HEK293 (cell line): ENCODE measurements at regions not wholly inside any gene's neighbourhood (a gene's known extent, or its start where the extent isn't known, plus 50 kb on each side); places are given as distances from the start of the nearest gene placed in this dataset.

Experiments
- BCL11B ChIP-seq: fragments of 450-650 bp; formaldehyde crosslinking; IDR thresholded peaks from 2 replicates; pipeline ENCODE4 v1.5.1; 2016; ENCODE audit warnings: low read depth, missing biosample characterization, missing genetic modification characterization
- KLF9 ChIP-seq: fragments of 450-650 bp; formaldehyde crosslinking; IDR thresholded peaks from 2 replicates; pipeline ENCODE4 v1.5.1; 2016; ENCODE audit warnings: missing biosample characterization, missing genetic modification characterization, low read depth
- MYNN ChIP-seq: fragments of 450-650 bp; formaldehyde crosslinking; IDR thresholded peaks from 2 replicates; pipeline ENCODE4 v1.5.1; 2016; ENCODE audit warnings: missing biosample characterization, missing genetic modification characterization, borderline replicate concordance
- SP7 ChIP-seq: fragments of 450-650 bp; formaldehyde crosslinking; IDR thresholded peaks from 2 replicates; pipeline ENCODE4 v1.5.1; 2016; ENCODE audit warnings: missing biosample characterization, missing genetic modification characterization
- ZBTB21 ChIP-seq: fragments of 450-650 bp; formaldehyde crosslinking; IDR thresholded peaks from 2 replicates; pipeline ENCODE4 v1.5.1; 2017; ENCODE audit warnings: missing biosample characterization, missing genetic modification characterization
- ZBTB48 ChIP-seq: fragments of 450-650 bp; formaldehyde crosslinking; IDR thresholded peaks from 2 replicates; pipeline ENCODE4 v1.5.1; 2016; ENCODE audit warnings: missing biosample characterization, missing genetic modification characterization
- ZFP37 ChIP-seq: fragments of 450-650 bp; formaldehyde crosslinking; IDR thresholded peaks from 2 replicates; pipeline ENCODE4 v1.5.1; 2016; ENCODE audit warnings: missing biosample characterization, missing genetic modification characterization
- ZNF10 ChIP-seq: fragments of 450-650 bp; formaldehyde crosslinking; IDR thresholded peaks from 2 replicates; pipeline ENCODE4 v1.5.1; 2017; ENCODE audit warnings: missing biosample characterization, missing genetic modification characterization
- ZNF274 ChIP-seq, 2 experiments: fragments of 200-500 bp in 1 of 2; fragments of 450-650 bp in 1 of 2; sonication (Bioruptor generic) in 1 of 2; formaldehyde crosslinking in 1 of 2; IDR thresholded peaks; 2 replicates each; pipeline versions ENCODE4 v1.5.1 to v1.6.1; 2014 to 2016; ENCODE audit warnings: borderline replicate concordance in 1 of 2, inconsistent platforms in 1 of 2, low read length in 1 of 2, missing biosample characterization in 1 of 2, missing genetic modification characterization in 1 of 2
- ZNF558 ChIP-seq: fragments of 450-650 bp; formaldehyde crosslinking; IDR thresholded peaks from 2 replicates; pipeline ENCODE4 v1.5.1; 2016; ENCODE audit warnings: missing biosample characterization, missing genetic modification characterization
- ZNF747 ChIP-seq: fragments of 450-650 bp; formaldehyde crosslinking; IDR thresholded peaks from 2 replicates; pipeline ENCODE4 v1.5.1; 2016; ENCODE audit warnings: missing biosample characterization, missing genetic modification characterization
- TF ChIP-seq, protein P1 (sequence below): fragments of 450-650 bp; formaldehyde crosslinking; IDR thresholded peaks from 2 replicates; pipeline ENCODE4 v1.5.1; 2016; ENCODE audit warnings: missing biosample characterization, missing genetic modification characterization
- TF ChIP-seq, protein P2 (sequence below): fragments of 450-650 bp; formaldehyde crosslinking; IDR thresholded peaks from 2 replicates; pipeline ENCODE4 v1.5.1; 2016; ENCODE audit warnings: missing biosample characterization, missing genetic modification characterization

DNA sequence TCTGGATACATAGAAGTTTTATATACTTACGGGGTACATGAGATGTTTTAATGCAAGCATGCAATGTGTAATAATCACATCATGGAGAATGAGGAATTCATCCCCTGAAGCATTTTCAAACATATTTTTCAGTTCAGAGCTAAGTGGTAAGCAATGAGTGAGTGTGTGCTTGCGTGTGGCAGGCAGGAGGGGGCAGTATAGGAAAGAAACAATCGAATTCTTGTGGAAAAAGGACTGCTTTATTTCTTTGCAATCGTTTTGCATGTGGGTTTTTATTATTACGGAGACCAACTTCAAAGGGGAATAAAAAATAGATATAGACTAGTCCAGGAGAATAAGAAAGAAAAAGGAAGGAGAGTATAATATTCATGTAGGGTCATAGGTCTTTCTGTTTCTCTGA, 271.6 kb downstream of the CHL1 start:
- no peak for TF ChIP-seq ZNF558 (tag by site-specific recombination)
- no peak for TF ChIP-seq SP7 (tag by site-specific recombination)
- TF ChIP-seq, protein P1, sequence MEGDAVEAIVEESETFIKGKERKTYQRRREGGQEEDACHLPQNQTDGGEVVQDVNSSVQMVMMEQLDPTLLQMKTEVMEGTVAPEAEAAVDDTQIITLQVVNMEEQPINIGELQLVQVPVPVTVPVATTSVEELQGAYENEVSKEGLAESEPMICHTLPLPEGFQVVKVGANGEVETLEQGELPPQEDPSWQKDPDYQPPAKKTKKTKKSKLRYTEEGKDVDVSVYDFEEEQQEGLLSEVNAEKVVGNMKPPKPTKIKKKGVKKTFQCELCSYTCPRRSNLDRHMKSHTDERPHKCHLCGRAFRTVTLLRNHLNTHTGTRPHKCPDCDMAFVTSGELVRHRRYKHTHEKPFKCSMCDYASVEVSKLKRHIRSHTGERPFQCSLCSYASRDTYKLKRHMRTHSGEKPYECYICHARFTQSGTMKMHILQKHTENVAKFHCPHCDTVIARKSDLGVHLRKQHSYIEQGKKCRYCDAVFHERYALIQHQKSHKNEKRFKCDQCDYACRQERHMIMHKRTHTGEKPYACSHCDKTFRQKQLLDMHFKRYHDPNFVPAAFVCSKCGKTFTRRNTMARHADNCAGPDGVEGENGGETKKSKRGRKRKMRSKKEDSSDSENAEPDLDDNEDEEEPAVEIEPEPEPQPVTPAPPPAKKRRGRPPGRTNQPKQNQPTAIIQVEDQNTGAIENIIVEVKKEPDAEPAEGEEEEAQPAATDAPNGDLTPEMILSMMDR (tag by site-specific recombination), result no peak
- TF ChIP-seq ZNF747 (tag by site-specific recombination), result no peak
- no peak for TF ChIP-seq KLF9 (tag by site-specific recombination)
- TF ChIP-seq BCL11B (tag by site-specific recombination), result no peak
- TF ChIP-seq ZNF274 (IDR thresholded peaks at IDR 0.05; ENCODE audit: low read length), result no peak
- TF ChIP-seq ZNF274 (tag by site-specific recombination; IDR thresholded peaks at IDR 0.05; ENCODE audit: borderline replicate concordance), result no peak
- no peak for TF ChIP-seq ZFP37
- TF ChIP-seq ZBTB21 (tag by site-specific recombination), result no peak
- TF ChIP-seq ZBTB48 (tag by site-specific recombination), result no peak
- no peak for TF ChIP-seq ZNF10 (tag by site-specific recombination)
- TF ChIP-seq, protein P2, sequence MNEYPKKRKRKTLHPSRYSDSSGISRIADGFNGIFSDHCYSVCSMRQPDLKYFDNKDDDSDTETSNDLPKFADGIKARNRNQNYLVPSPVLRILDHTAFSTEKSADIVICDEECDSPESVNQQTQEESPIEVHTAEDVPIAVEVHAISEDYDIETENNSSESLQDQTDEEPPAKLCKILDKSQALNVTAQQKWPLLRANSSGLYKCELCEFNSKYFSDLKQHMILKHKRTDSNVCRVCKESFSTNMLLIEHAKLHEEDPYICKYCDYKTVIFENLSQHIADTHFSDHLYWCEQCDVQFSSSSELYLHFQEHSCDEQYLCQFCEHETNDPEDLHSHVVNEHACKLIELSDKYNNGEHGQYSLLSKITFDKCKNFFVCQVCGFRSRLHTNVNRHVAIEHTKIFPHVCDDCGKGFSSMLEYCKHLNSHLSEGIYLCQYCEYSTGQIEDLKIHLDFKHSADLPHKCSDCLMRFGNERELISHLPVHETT (tag by site-specific recombination), result no peak
- no peak for TF ChIP-seq MYNN
